ENCODE measurements at regions not wholly inside any gene's neighbourhood (a gene's known extent, or its start where the extent isn't known, plus 50 kb on each side); places are given as distances from the start of the nearest gene placed in this dataset.

- no peak for DNase-seq
Observed at GRCh38 chr5:167576126-167576525, 715.3 kb upstream of the WWC1 start.

- DNase-seq: no peak
Observed at GRCh38 chr5:167576897-167577296, 714.5 kb upstream of the WWC1 start.

DNA sequence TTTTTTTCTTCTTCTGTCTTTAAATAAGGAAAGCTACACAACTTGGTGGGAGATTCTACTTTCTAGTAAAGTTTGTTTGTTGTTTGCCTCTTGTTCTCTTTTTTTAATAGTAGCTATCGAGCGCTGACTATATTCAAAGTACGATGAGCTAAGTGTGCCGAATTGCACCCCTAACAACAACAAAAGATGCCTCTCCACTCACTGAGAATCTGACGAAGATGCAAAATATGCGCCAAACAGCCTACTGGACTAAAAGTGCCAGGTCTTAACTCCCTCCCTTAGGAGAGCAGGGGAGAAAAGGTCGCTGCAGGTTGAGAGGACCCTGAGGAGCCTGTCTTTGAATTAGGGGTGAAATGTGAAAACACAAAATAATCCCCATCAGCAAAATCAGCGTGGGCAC, 713.8 kb upstream of the WWC1 start:
- no peak for DNase-seq

DNA sequence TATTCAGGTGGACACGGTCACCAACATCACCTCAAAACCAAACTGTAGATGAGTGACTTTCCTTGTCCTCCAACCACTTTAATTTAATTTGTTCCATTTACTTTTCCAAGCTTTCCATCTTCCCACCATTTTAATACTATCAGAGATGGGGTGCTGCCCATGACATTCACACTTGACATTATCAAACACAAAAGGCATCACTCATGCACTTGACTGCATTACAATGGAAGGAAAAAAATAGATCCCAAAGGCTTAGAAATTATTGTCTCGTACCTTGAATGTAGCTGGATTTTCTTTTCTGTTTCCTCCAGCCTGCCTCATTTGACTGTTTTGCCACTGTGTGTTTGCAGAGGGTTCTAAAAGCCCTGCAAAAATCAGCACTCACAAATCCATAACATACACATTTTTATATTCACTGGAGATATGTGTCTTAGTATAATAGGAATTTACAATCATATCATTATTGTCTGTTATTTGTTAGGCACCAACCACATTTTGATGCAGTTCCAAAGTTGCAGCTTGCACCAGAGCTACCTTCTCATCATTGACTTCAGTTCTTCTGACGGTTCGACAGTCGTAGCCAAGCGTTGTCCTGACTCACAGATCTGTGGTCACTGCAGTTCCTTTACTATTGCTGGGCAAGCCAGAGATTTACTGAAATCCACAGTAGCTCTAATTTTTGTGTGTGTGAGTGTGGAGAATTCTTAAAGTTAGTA, 712.3 kb upstream of the WWC1 start:
- no peak for DNase-seq

- DNase-seq: no peak
Observed at GRCh38 chr5:167579693-167580055, 711.8 kb upstream of the WWC1 start.

- DNase-seq: no peak
Observed at GRCh38 chr5:167580608-167581007, 710.8 kb upstream of the WWC1 start.

GRCh38 chr5:167582283-167582682, 709.2 kb upstream of the WWC1 start:
- no peak for DNase-seq

GRCh38 chr5:167582886-167583285, 708.6 kb upstream of the WWC1 start:
- no peak for DNase-seq

DNA sequence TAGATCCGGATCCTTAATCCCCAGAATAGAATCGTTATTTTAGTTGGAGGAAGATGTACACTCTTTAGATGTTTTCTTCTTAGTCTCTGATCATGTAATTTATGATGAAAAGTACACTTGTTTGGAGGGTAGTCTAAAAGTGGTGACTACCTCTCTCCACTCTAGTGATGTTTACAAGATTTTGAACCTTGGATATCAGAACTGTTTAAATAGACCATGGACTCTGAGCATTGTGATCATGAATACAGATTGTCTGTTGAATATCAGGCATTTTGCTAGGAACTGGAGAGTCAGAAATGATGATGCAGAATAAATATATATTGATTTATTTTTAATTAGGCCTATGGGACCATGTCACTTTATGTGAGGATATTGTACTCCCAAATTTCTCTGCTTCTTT, 706.3 kb upstream of the WWC1 start:
- DNase-seq: no peak

GRCh38 chr5:167587772-167588437, 703.5 kb upstream of the WWC1 start:
- no peak for DNase-seq

- DNase-seq: no peak
Observed at GRCh38 chr5:167592114-167592513, 699.3 kb upstream of the WWC1 start.

GRCh38 chr5:167593329-167594060, 698.0 kb upstream of the WWC1 start:
- DNase-seq: no peak

GRCh38 chr5:167594061-167594435, 697.4 kb upstream of the WWC1 start:
- DNase-seq: no peak

DNA sequence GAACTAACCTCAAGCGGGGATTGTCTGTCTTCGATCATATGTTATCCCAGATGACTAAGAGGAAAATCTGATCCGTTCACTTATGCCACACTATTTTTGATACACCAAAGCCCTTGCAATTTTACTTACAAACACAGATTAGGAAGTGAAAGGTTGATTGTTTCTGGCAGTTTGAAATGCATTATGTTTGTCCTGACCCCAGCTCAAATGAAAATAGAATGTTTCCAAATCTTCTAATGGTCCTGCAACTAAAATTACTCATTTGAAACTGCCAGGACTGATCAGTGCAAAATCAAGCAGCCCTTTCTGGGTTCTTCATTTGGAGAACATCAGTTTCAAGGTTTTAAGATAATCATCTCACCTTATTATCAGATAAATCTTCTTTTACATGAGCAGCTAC, 696.7 kb upstream of the WWC1 start:
- DNase-seq: no peak

DNA sequence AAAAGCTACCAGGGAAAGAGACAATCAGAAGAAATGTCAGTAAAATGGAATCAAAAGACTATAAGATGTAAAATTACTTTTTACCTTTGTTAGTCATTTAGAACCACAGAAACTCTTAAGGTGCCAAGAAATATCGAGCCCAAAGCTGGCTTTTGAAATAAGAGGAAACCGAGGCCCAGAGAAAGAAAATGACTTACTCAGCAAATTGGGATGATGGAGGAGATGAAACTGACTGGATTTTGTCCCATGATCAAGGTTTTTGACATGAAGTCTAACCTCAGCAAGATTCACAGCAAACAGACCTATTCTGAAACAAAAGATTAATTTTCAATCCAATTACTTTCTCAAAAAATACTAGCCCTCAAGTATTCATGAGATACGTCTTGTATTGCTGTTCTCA, 696.2 kb upstream of the WWC1 start:
- DNase-seq: no peak

DNA sequence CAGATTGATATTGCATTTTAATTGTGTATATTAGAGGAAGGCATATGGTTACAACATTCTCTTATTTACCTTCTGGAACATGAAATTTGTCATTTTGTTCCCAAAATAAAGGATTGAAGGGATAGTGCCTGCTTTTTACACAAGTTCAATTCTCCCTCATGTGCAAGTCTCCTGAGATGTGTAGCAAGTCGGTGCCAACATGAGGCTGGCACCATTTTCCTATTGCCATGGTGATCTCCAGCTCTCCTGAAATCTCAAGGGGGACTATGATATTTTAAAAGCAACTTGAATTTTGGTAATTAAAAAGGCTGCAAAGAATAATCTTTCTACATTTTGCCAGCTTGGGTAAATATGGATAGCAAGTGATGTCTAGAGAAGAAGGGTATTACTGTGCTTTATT, 693.3 kb upstream of the WWC1 start:
- DNase-seq: no peak

- DNase-seq: no peak
Observed at GRCh38 chr5:167602067-167602466, 689.4 kb upstream of the WWC1 start.

GRCh38 chr5:167603135-167603534, 688.3 kb upstream of the WWC1 start:
- DNase-seq: no peak

- DNase-seq: no peak
Observed at GRCh38 chr5:167608390-167609272, 682.8 kb upstream of the WWC1 start.

- no peak for DNase-seq
Observed at GRCh38 chr5:167614294-167615021, 677.0 kb upstream of the WWC1 start.

GRCh38 chr5:167616043-167616890, 675.2 kb upstream of the WWC1 start:
- DNase-seq: no peak

DNA sequence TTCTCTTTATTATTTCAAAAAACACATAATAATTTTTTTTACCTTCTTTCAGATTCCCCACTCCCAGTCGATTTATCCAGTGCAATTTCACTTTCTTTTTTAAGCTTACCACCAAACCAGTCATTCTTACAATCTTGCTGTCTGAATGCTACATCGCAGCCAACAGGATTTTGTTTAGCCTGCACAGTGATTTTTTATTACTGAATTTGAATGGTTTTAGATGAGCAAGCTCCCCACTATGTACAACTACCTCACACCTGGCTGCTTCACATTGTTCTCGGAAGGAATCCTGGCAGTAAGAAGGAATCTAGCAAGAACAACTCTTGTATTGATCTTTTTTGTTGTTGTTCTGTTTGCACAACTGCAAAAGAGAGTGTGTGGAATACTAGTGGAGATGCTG, 668.1 kb upstream of the WWC1 start:
- no peak for DNase-seq

All from activated gamma-delta T cell treated with Interleukin-2 at 50 U/mL for 16 hours (primary cell).